Medulla oblongata (tissue), 1 donor: ENCODE measurements at regions not wholly inside any gene's neighbourhood (a gene's known extent, or its start where the extent isn't known, plus 50 kb on each side); places are given as distances from the start of the nearest gene placed in this dataset.

Experiments
- DNase-seq: peaks from one replicate; pipeline ENCODE4 v3.0.0-alpha.2; 2015; ENCODE audit errors: extremely low spot score

- DNase-seq: no peak
Measured at GRCh38 chr9:131809941-131810344, 70.1 kb upstream of the RAPGEF1 start.

- DNase-seq: no peak
Measured at GRCh38 chr9:131808291-131808690, 68.4 kb upstream of the RAPGEF1 start.

- no peak for DNase-seq
Measured at GRCh38 chr9:131807144-131807983, 67.5 kb upstream of the RAPGEF1 start.

GRCh38 chr9:131805803-131806202 lies 65.9 kb upstream of the RAPGEF1 start:
- no peak for DNase-seq

GRCh38 chr9:131804826-131805225 lies 65.0 kb upstream of the RAPGEF1 start:
- DNase-seq: no peak

GRCh38 chr9:131803758-131804411 lies 64.0 kb upstream of the RAPGEF1 start:
- no peak for DNase-seq

DNA sequence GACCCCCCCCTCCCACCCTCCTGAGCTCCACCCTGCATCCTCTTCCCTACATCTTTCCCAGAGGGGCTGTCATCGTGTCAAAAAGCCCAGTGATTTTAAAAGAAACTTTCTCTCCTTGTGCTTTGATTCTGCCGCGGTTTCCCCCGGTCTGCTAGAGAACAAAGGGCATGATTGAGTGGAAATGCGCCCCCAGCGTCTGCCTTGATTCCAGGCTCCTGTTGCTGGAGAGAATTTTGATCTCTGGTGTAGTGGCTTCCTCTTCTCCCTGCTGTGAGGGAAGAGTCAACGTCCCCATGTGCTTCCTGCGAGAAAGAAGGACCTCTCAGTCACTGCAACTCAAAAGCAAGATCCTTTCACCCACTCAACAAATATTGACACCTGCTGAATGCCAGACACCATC lies 61.9 kb upstream of the RAPGEF1 start:
- DNase-seq: no peak

- DNase-seq: no peak
Measured at GRCh38 chr9:131800843-131801242, 61.0 kb upstream of the RAPGEF1 start.

DNA sequence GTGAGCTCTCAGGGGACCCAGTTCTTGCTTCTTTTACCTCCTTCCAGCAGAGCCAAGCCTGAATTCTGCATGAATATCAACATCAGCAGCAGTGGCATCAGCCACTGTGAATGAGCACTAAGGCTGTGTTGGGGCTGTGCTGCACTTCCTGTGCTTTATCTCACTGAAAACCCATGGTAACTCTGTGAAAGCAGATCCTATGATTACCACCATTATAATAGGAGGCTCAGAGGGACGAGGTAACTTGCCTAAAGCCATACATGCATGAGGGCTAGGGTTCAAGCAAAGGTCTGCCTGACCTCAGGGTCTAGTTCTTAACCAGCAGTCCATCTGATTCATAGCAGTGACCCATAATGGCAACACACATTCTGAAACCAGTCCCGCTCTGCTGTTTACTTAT lies 60.5 kb upstream of the RAPGEF1 start:
- DNase-seq: no peak

GRCh38 chr9:131799177-131799823 lies 59.4 kb upstream of the RAPGEF1 start:
- peak; percentile 55 for DNase-seq

DNA sequence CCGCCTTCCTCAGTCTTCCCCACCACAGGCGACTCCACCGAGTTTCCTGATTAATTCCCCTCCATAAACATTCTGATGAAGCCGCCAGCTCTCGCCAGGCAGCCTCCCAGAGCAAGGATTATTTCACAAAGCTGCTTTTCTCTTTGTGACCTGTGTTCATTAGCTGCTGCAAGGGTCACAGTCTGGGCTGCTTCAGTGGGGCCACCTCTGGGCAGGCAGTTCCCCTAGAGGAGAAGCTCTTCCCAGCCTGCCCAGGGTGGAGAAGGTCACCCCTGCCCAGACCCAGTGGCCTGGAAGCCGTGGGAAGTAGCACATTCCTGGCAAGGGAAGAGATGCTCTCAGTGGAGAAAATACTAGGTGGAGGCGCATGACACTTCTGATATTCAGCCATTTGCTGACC lies 58.4 kb upstream of the RAPGEF1 start:
- no peak for DNase-seq

GRCh38 chr9:131794393-131794792 lies 54.5 kb upstream of the RAPGEF1 start:
- DNase-seq: no peak

DNA sequence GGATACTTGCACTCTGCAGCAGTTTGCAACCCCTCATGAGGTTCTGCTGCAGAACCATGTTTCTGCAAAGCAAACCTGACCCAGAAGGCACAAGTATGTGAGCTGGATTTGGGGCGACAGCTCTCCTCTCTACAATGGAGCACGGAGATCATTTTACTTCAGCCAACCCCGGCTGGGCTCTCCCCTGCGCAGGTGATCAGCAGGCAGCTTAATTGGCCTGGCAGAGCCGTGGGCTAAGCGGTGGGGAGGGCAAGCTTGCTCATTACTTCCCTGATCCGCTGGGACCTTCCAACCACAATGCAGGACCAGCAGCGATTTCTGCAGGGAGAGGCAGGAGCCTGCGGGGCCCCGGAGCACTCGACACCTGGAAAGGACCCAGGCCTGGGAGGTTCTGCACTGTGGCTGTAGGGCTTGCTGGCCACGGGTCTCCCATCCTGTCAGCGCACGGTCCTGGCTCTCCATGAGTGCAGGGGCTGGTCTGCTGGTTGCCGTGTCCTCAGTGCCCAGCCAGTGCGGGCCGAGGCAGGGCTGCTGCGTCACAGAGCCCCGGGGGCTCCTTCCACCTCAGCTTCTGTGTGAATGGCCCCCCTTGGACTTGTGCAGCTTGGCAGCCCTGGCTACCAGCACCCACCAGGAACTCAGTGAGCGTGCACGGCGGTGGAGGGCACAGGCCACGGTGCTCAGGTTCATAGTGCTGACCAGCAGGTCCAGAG lies 51.8 kb upstream of the RAPGEF1 start:
- no peak for DNase-seq
